Endothelial cell of umbilical vein (primary cell): ENCODE measurements at regions not wholly inside any gene's neighbourhood (a gene's known extent, or its start where the extent isn't known, plus 50 kb on each side); places are given as distances from the start of the nearest gene placed in this dataset.

Source experiments
- BruUV-seq: library from RNA; stranded (reverse); fragments of 400-500 nt; replicated peaks from 2 replicates; lab custom pipeline; 2021; lab: Mats Ljungman, UMichigan
- CTCF ChIA-PET: fragments of 300-600, 350-600 bp; sonication (Branson Sonifier 250); formaldehyde crosslinking; loops from one replicate; lab custom pipeline; 2021; ENCODE audit warnings: antibody characterized with exemption, inconsistent platforms; lab: Charles Lee
- POLR2A ChIA-PET: fragments of 300-600, 350-600 bp; sonication (Branson Sonifier 250); formaldehyde crosslinking; loops from one replicate; lab custom pipeline; 2021; ENCODE audit warnings: antibody characterized with exemption, inconsistent platforms; lab: Charles Lee
- DNase-seq: peaks from one replicate; pipeline ENCODE4 v3.0.0-alpha.2; 2011; ENCODE audit warnings: low read depth, low spot score
- FAIRE-seq: peaks from 2 replicates; lab custom pipeline; 2011; peaks lifted over from hg19 to GRCh38; lab: Jason Lieb, UNC
- H2AFZ ChIP-seq: 2 replicates; pipeline ENCODE4 v1.6.0; 2012; ENCODE audit warnings: low read depth, low read length, control low read depth, inconsistent platforms
- H3K27ac ChIP-seq: 2 replicates; pipeline ENCODE4 v1.5.1; 2011; ENCODE audit warnings: low read depth, mild to moderate bottlenecking, control low read depth, low read length, moderate library complexity; ENCODE audit not compliant: insufficient read depth
- H3K27me3 ChIP-seq, 2 experiments: 2 replicates each; pipeline versions ENCODE4 v1.6.0 to v1.6.1; 2011; ENCODE audit warnings: low read length in 2 of 2, mixed read lengths in 1 of 2; ENCODE audit not compliant: control insufficient read depth in 2 of 2, insufficient read depth in 2 of 2
- H3K36me3 ChIP-seq, 2 experiments: 2 replicates in 1 of 2; 3 replicates in 1 of 2; pipeline ENCODE4 v1.5.1; 2011; ENCODE audit warnings: low read length in 2 of 2, mild to moderate bottlenecking in 1 of 2, moderate library complexity in 1 of 2; ENCODE audit not compliant: control insufficient read depth in 2 of 2, insufficient read depth in 2 of 2; ENCODE audit errors: extremely low read depth in 1 of 2
- H3K4me1 ChIP-seq: 3 replicates; pipeline ENCODE4 v1.5.1; 2011; ENCODE audit warnings: mild to moderate bottlenecking, low read length; ENCODE audit not compliant: control insufficient read depth, insufficient read depth; ENCODE audit errors: extremely low read depth
- H3K4me2 ChIP-seq: 2 replicates; pipeline ENCODE4 v1.6.1; 2011; ENCODE audit warnings: low read length, control low read depth, mixed read lengths; ENCODE audit not compliant: insufficient read depth
- H3K4me3 ChIP-seq, 3 experiments: fragments of 200-600 bp in 1 of 3; sonication (generic), shearing (Covaris generic) in 1 of 3; replicated peaks in 1 of 3; 2 replicates each; pipeline ENCODE4 v1.5.1; 2011 to 2016; ENCODE audit warnings: control low read depth in 3 of 3, low read length in 3 of 3, mild to moderate bottlenecking in 2 of 3, inconsistent platforms in 1 of 3, low read depth in 1 of 3, moderate library complexity in 1 of 3; ENCODE audit not compliant: insufficient read depth in 1 of 3
- H3K79me2 ChIP-seq: 2 replicates; pipeline ENCODE4 v1.6.0; 2012; ENCODE audit warnings: low read length, inconsistent platforms; ENCODE audit not compliant: control insufficient read depth, insufficient read depth
- H3K9ac ChIP-seq: replicated peaks from 2 replicates; pipeline ENCODE3; 2011; ENCODE audit warnings: low read length, control low read depth; ENCODE audit not compliant: insufficient read depth; ENCODE audit errors: extremely low read depth
- H3K9me1 ChIP-seq: replicated peaks from 3 replicates; pipeline ENCODE4 v1.6.0; 2011; ENCODE audit warnings: mild to moderate bottlenecking, low read length; ENCODE audit not compliant: control insufficient read depth, insufficient read depth; ENCODE audit errors: extremely low read depth
- H3K9me3 ChIP-seq: replicated peaks from 2 replicates; pipeline ENCODE4 v1.5.1; 2012; ENCODE audit warnings: low read length, inconsistent platforms; ENCODE audit not compliant: control insufficient read depth, insufficient read depth
- H4K20me1 ChIP-seq: replicated peaks from 2 replicates; pipeline ENCODE3; 2011; ENCODE audit warnings: mild to moderate bottlenecking, low read length; ENCODE audit not compliant: control insufficient read depth, insufficient read depth; ENCODE audit errors: extremely low read depth
- CTCF ChIP-seq, 2 donors: IDR thresholded peaks; 1 replicate in 1 of 2; 2 replicates in 1 of 2; pipeline ENCODE4 v1.5.1; 2011; ENCODE audit warnings: low read length in 2 of 2, mild to moderate bottlenecking in 2 of 2, moderate library complexity in 2 of 2, control low read depth in 1 of 2, inconsistent platforms in 1 of 2, low read depth in 1 of 2; ENCODE audit not compliant: insufficient read depth in 1 of 2; ENCODE audit errors: extremely low read depth in 1 of 2
- EZH2 ChIP-seq: IDR thresholded peaks from 2 replicates; pipeline ENCODE4 v1.6.1; 2012; ENCODE audit warnings: borderline replicate concordance, low read depth, mild to moderate bottlenecking, moderate library complexity, low read length, inconsistent platforms; ENCODE audit not compliant: severe bottlenecking
- FOS ChIP-seq: IDR thresholded peaks from 2 replicates; pipeline ENCODE4 v1.6.1; 2011; ENCODE audit warnings: mild to moderate bottlenecking, low read length, moderate library complexity, borderline replicate concordance; ENCODE audit not compliant: insufficient read depth
- GATA2 ChIP-seq: IDR thresholded peaks from 2 replicates; pipeline ENCODE4 v1.7.0; 2011; ENCODE audit warnings: low read depth, mild to moderate bottlenecking, moderate library complexity, mixed read lengths, low read length; ENCODE audit not compliant: insufficient read length, insufficient read depth
- JUN ChIP-seq: IDR thresholded peaks from 2 replicates; pipeline ENCODE4 v1.6.1; 2011; ENCODE audit warnings: borderline replicate concordance, low read depth; ENCODE audit not compliant: insufficient read length, insufficient read depth
- MAX ChIP-seq: IDR thresholded peaks from 2 replicates; pipeline ENCODE4 v1.6.1; 2011; ENCODE audit not compliant: insufficient read depth, insufficient read length
- MYC ChIP-seq: IDR thresholded peaks from one replicate; pipeline ENCODE4 v1.6.1; 2011; ENCODE audit warnings: mild to moderate bottlenecking, low read depth, low read length
- POLR2A ChIP-seq: IDR thresholded peaks from 2 replicates; pipeline ENCODE4 v1.6.1; 2012; ENCODE audit warnings: low read depth, mild to moderate bottlenecking, control low read depth, low read length
- POLR2AphosphoS5 ChIP-seq: IDR thresholded peaks from 2 replicates; pipeline ENCODE4 v1.6.1; 2012; ENCODE audit warnings: low read depth, mild to moderate bottlenecking, control low read depth, low read length, moderate library complexity; ENCODE audit not compliant: insufficient read depth
- dilution Hi-C: fragments of 300-500 bp; cut with MboI; formaldehyde crosslinking; loops from one replicate; pipeline ENCODE4 v1.15.0; 2019; ENCODE audit warnings: low sequenced_read_pairs; ENCODE audit not compliant: extremely low pct_ligation_motif_present
- intact Hi-C: fragments of 100-400 bp; cut with micrococcal nuclease; formaldehyde crosslinking; loops from one replicate; pipeline ENCODE4 v1.10.0; 2022

GRCh38 chr1:208668991-208669390, 424.8 kb upstream of the PLXNA2 start:
- no peak overlapping the region for H3K9ac ChIP-seq
- POLR2A ChIA-PET, result no interaction called here
- dilution Hi-C loops (no loop called here), intact Hi-C loops (no loop called here)
- H3K9me3 ChIP-seq, result no peaks in the 10 kb centered on the region
- no peak overlapping the region for H3K27ac ChIP-seq
- no peak overlapping the region for H3K4me2 ChIP-seq
- FAIRE-seq (no peak), DNase-seq (no peak)
- TF ChIP-seq FOS (no peak), JUN (no peak), CTCF (IDR thresholded peaks at IDR 0.05; ENCODE audit: extremely low read depth in 1 of 2, insufficient read depth in 1 of 2, low read depth in 1 of 2, low read length in 2 of 2) (no peak), POLR2A (no peak)
- H2AFZ ChIP-seq, result no peak overlapping the region
- BruUV-seq, result no TSS peak
- H3K27me3 ChIP-seq, result no peaks in the 10 kb centered on the region
- H3K36me3 ChIP-seq, result no peaks in the 10 kb centered on the region
- H3K4me3 ChIP-seq, result no peak overlapping the region
- no peaks in the 10 kb centered on the region for H3K9me1 ChIP-seq
- no peaks in the 10 kb centered on the region for H3K4me1 ChIP-seq
- H4K20me1 ChIP-seq, result no peaks in the 10 kb centered on the region
- no peaks in the 10 kb centered on the region for H3K79me2 ChIP-seq
- CTCF ChIA-PET, result interaction anchor here (1.4 kb wide), 1 partner anchor 17 kb away, joined by 3 read pairs; no protein-coding TSS in a partner anchor

- TF ChIP-seq EZH2, result no peak
- no peak for TF ChIP-seq MAX
- no peak for TF ChIP-seq MYC
- TF ChIP-seq POLR2A, result no peak
- no peak for TF ChIP-seq POLR2AphosphoS5
- TF ChIP-seq FOS, result no peak
- no peak for TF ChIP-seq GATA2
- no peak for TF ChIP-seq JUN
- TF ChIP-seq CTCF (IDR thresholded peaks at IDR 0.05; ENCODE audit: extremely low read depth in 1 of 2, insufficient read depth in 1 of 2, low read depth in 1 of 2, low read length in 2 of 2), result no peak
- CTCF ChIA-PET, result no interaction called here
- dilution Hi-C loops, result no loop called here
- Histone ChIP-seq H3K9me1 (no peaks in the 10 kb centered on the region), H3K4me2 (no peak overlapping the region), H2AFZ (no peak overlapping the region), H3K9me3 (no peaks in the 10 kb centered on the region), H3K27me3 (no peaks in the 10 kb centered on the region), H3K36me3 (no peaks in the 10 kb centered on the region), H3K9ac (no peak overlapping the region), H3K4me3 (no peak overlapping the region), H4K20me1 (no peaks in the 10 kb centered on the region), H3K27ac (no peak overlapping the region), H3K79me2 (no peaks in the 10 kb centered on the region), H3K4me1 (no peaks in the 10 kb centered on the region)
- intact Hi-C loops, result no loop called here
- POLR2A ChIA-PET, result no interaction called here
- no TSS peak for BruUV-seq
- FAIRE-seq (no peak), DNase-seq (no peak)
Observed at GRCh38 chr1:208670778-208671177, 426.6 kb upstream of the PLXNA2 start.
